ENCODE measurements at regions not wholly inside any gene's neighbourhood (a gene's known extent, or its start where the extent isn't known, plus 50 kb on each side); places are given as distances from the start of the nearest gene placed in this dataset.
"Not testable (repeated sequence)": the region's sequence is repeated elsewhere in the genome, so short reads cannot be mapped to it uniquely, and the experiment has no call there.

DNA sequence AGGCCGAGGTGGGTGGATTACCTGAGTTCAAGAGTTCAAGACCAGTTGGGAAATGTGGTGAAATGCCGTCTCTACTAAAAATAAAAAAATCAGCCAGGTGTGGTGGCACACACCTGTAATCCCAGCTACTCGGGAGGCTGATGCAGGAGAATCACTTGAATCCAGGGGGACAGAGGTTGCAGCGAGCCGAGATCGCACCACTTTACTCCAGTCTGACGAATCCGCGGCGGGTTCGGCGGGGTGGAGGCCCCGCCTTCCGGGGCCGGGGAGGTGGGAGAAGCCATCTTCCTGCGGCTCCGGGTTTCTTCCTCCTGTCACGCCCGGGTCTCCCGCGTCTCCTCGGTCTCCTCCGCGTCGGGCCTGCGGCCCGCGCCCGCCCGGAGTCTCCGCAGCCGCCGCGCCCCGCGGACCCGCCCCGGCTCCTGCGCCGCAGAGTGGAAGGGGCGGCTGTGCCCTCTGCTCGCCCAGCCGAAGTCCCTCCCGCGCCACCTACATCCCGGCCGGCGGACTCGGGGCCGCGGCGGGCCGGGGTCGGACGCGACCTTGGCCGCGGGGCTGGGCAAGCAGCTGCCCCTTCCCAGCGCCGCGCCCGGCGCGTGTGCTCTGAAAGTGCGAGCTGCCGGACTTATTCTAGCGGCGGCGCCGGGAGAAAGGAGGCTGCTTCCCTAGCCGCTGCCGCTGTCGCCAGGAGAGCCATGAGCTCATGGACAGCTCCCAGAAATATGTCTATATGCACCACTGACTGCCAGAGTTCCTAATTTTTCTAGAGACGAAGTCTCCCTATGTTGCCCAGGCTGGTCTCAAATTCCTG is 97.2 kb downstream of the LAT start:
- Histone ChIP-seq H3K4me3 (peak overlapping the region; percentile 22), H3K9ac (ENCODE audit: insufficient read depth in 1 of 2, low read depth in 2 of 2, low read length in 2 of 2) (peak overlapping the region in 1 of 2 experiments; percentile 45; a peak in 2 of 4 replicates)
- H3K4me1 ChIP-seq (replicated peaks in 1 of 2; ENCODE audit: control insufficient read depth in 2 of 2, insufficient read depth in 2 of 2, low read length in 2 of 2); BruUV-seq (replicated peaks); H3K27me3 ChIP-seq (ENCODE audit: control insufficient read depth in 2 of 2, insufficient read depth in 2 of 2, low read length in 2 of 2); H3K27ac ChIP-seq (ENCODE audit: extremely low read depth, low read depth, low read length); H3K9me3 ChIP-seq (replicated peaks; ENCODE audit: control insufficient read depth, insufficient read depth, low read depth, low read length); H4K20me1 ChIP-seq (replicated peaks; ENCODE audit: control insufficient read depth, insufficient read depth, low read length); POLR2A ChIA-PET; H2AFZ ChIP-seq (ENCODE audit: low read depth, low read length); CTCF ChIA-PET (ENCODE audit: low intra/inter-chr PET ratio); H3K9me1 ChIP-seq (ENCODE audit: control insufficient read depth, insufficient read depth, low read length); FAIRE-seq; intact Hi-C loops (cut with micrococcal nuclease); H3K36me3 ChIP-seq (ENCODE audit: control insufficient read depth, insufficient read depth, low read length); H3K4me2 ChIP-seq (ENCODE audit: insufficient read depth, low read length); H3K79me2 ChIP-seq (ENCODE audit: control insufficient read depth, insufficient read depth, low read length): not testable (repeated sequence)
- DNase-seq (ENCODE audit: extremely low read depth in 1 of 4, low spot score in 3 of 4) (peak in 1 of 4 experiments; percentile 12), ATAC-seq (peak; percentile 82)
- TF ChIP-seq RBFOX2 (IDR thresholded peaks at IDR 0.05; ENCODE audit: low read depth, low read length) (0 out of 2 replicates have a peak, but pooled peaks have one; percentile 26), CXXC5 (CRISPR knock-in tag; IDR thresholded peaks at IDR 0.05) (peak; percentile 38; the same call in 1 of the 2 replicates), POLR2G (IDR thresholded peaks at IDR 0.05; ENCODE audit: low read depth, low read length) (0 out of 2 replicates have a peak, but pooled peaks have one; percentile 46), ZFX (CRISPR knock-in tag; IDR thresholded peaks at IDR 0.05) (peak; percentile 19; the same call in 1 of the 2 replicates), NRF1 (conservative IDR thresholded peaks at IDR 0.05 in 1 of 2, IDR thresholded peaks at IDR 0.05 in 1 of 2) (peak in 1 of 2 experiments; percentile 12; a peak in 1 of 4 replicates)
- TF ChIP-seq, protein P1, sequence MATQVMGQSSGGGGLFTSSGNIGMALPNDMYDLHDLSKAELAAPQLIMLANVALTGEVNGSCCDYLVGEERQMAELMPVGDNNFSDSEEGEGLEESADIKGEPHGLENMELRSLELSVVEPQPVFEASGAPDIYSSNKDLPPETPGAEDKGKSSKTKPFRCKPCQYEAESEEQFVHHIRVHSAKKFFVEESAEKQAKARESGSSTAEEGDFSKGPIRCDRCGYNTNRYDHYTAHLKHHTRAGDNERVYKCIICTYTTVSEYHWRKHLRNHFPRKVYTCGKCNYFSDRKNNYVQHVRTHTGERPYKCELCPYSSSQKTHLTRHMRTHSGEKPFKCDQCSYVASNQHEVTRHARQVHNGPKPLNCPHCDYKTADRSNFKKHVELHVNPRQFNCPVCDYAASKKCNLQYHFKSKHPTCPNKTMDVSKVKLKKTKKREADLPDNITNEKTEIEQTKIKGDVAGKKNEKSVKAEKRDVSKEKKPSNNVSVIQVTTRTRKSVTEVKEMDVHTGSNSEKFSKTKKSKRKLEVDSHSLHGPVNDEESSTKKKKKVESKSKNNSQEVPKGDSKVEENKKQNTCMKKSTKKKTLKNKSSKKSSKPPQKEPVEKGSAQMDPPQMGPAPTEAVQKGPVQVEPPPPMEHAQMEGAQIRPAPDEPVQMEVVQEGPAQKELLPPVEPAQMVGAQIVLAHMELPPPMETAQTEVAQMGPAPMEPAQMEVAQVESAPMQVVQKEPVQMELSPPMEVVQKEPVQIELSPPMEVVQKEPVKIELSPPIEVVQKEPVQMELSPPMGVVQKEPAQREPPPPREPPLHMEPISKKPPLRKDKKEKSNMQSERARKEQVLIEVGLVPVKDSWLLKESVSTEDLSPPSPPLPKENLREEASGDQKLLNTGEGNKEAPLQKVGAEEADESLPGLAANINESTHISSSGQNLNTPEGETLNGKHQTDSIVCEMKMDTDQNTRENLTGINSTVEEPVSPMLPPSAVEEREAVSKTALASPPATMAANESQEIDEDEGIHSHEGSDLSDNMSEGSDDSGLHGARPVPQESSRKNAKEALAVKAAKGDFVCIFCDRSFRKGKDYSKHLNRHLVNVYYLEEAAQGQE (IDR thresholded peaks at IDR 0.05; ENCODE audit: borderline replicate concordance), result peak; percentile 57; the same call in 1 of the 2 replicates
- TF ChIP-seq, protein P1 (CRISPR knock-in tag; IDR thresholded peaks at IDR 0.05; ENCODE audit: low read depth), result not testable (repeated sequence)
- in situ Hi-C loops (cut with MboI), result loop anchor here (10.0 kb wide), 1 partner anchor 97 kb away; the partner anchor contains the start of gene LAT
- 23% methylated on average over 15 of the region's 74 CpGs for WGBS (ENCODE audit: insufficient coverage, low coverage, missing lambda C conversion rate)

Measured in K562 (cell line).